Lower lobe of right lung (tissue), 2 donors: ENCODE measurements at regions not wholly inside any gene's neighbourhood (a gene's known extent, or its start where the extent isn't known, plus 50 kb on each side); places are given as distances from the start of the nearest gene placed in this dataset.
"Not testable (repeated sequence)": the region's sequence is repeated elsewhere in the genome, so short reads cannot be mapped to it uniquely, and the experiment has no call there.

Source experiments
- ATAC-seq, 2 donors: fragments of 200-7000 bp; cut with Tn5 transposase; one replicate each; pipeline ENCODE4 v1.9.1; 2020 to 2022; ENCODE audit warnings: mild to moderate bottlenecking in 2 of 2, moderate library complexity in 2 of 2
- DNase-seq: peaks from one replicate; pipeline ENCODE4 v3.0.0-alpha.2; 2020
- H3K27ac ChIP-seq: fragments of 200-600 bp; one replicate; pipeline ENCODE4 v1.8.0; 2022
- H3K27me3 ChIP-seq: fragments of 200-600 bp; one replicate; pipeline ENCODE4 v1.8.0; 2022; ENCODE audit warnings: low read depth
- H3K36me3 ChIP-seq: fragments of 200-600 bp; one replicate; pipeline ENCODE4 v1.8.0; 2022; ENCODE audit warnings: mild to moderate bottlenecking
- H3K4me1 ChIP-seq: fragments of 200-600 bp; one replicate; pipeline ENCODE4 v1.8.0; 2022
- H3K4me3 ChIP-seq: fragments of 200-600 bp; one replicate; pipeline ENCODE4 v1.8.0; 2022; ENCODE audit warnings: mild to moderate bottlenecking
- H3K9me3 ChIP-seq: fragments of 200-600 bp; one replicate; pipeline ENCODE4 v1.8.0; 2022
- intact Hi-C: fragments of 100-400 bp; cut with DNase I; formaldehyde crosslinking; loops from one replicate; pipeline ENCODE4 v1.11.0; 2022
- TF ChIP-seq, protein P1 (sequence below): fragments of 200-600 bp; IDR thresholded peaks from one replicate; pipeline ENCODE4 v1.8.0; 2022; ENCODE audit warnings: antibody characterized with exemption, mild to moderate bottlenecking
- donor health status: DM: no; HTN: yes; CAD: no; lungs with severe emphysema.

DNA sequence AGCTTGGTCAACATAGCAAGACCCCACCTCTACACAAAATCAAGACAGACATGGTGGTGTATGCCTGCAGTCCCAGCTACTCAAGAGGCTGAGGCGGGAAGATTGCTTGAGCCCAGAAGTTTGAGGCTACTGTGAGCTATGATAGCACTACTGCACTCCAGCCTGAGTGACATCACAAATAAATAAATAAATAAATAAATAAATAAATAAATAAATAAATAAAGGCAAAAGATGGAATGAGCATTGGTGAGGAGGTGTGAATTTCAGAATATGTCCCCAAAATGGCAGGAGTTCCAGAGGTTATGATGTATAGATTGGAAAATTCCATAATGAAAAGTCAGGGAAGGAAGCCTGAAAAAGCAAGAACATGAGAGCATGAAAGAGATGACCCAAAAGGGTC is 249.9 kb downstream of the MEX3B start:
- TF ChIP-seq, protein P1, sequence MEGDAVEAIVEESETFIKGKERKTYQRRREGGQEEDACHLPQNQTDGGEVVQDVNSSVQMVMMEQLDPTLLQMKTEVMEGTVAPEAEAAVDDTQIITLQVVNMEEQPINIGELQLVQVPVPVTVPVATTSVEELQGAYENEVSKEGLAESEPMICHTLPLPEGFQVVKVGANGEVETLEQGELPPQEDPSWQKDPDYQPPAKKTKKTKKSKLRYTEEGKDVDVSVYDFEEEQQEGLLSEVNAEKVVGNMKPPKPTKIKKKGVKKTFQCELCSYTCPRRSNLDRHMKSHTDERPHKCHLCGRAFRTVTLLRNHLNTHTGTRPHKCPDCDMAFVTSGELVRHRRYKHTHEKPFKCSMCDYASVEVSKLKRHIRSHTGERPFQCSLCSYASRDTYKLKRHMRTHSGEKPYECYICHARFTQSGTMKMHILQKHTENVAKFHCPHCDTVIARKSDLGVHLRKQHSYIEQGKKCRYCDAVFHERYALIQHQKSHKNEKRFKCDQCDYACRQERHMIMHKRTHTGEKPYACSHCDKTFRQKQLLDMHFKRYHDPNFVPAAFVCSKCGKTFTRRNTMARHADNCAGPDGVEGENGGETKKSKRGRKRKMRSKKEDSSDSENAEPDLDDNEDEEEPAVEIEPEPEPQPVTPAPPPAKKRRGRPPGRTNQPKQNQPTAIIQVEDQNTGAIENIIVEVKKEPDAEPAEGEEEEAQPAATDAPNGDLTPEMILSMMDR = no peak
- Histone ChIP-seq H3K27ac (no peak overlapping the region), H3K4me1 (no peaks in the 10 kb centered on the region), H3K27me3 (peaks cover 4% of the 10 kb centered on the region), H3K36me3 (no peaks in the 10 kb centered on the region), H3K4me3 (no peak overlapping the region), H3K9me3 (no peaks in the 10 kb centered on the region)
- ATAC-seq = no peak
- DNase-seq = no peak
- intact Hi-C loops = no loop called here

DNA sequence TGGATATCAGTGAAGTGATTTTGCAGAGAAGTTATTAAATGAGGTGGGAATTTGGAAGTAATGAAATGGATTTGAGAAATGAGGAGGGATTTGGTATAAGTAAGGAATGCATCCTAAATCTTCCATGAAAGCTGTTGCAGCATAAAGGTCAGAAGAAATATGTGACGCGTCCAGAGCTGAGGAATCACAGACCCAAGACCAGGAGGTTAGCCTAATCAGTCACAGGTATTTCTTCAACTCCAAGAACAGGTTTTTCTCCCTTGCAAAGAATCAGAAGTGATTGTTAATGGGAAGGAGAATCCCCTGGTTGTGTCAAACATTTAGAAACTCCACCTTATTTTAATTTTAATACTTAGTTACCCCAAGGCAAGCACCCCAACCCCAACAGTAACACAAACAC is 253.2 kb downstream of the MEX3B start:
- ATAC-seq = no peak

DNA sequence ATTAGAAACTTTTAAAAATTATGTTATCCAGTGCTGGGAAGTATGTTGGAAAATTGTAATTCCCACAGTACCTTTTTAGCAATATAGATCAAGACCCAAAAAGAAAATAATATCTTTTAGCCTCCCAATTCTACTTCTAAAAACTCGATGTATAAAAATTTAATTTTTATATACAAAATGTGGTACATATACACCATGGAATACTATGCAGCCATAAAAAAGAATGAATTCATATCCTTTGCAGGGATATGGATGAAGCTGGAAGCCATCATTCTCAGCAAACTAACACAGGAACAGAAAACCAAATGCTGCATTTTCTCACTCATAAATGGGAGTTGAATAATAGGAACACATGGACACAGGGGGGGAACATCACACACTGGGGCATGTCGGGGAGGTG is 254.5 kb downstream of the MEX3B start:
- H3K4me3 ChIP-seq, H3K36me3 ChIP-seq, H3K4me1 ChIP-seq, H3K9me3 ChIP-seq, intact Hi-C loops, H3K27me3 ChIP-seq, ATAC-seq, DNase-seq, H3K27ac ChIP-seq: not testable (repeated sequence)

More for the DNA sequence above, 253.2 kb downstream of the MEX3B start:
- Histone ChIP-seq H3K36me3 (no peaks in the 10 kb centered on the region), H3K9me3 (no peaks in the 10 kb centered on the region), H3K4me1 (no peaks in the 10 kb centered on the region), H3K4me3 (no peak overlapping the region), H3K27ac (no peak overlapping the region), H3K27me3 (peaks cover 4% of the 10 kb centered on the region)
- DNase-seq = no peak
- intact Hi-C loops = no loop called here
- TF ChIP-seq, protein P1 = no peak

DNA sequence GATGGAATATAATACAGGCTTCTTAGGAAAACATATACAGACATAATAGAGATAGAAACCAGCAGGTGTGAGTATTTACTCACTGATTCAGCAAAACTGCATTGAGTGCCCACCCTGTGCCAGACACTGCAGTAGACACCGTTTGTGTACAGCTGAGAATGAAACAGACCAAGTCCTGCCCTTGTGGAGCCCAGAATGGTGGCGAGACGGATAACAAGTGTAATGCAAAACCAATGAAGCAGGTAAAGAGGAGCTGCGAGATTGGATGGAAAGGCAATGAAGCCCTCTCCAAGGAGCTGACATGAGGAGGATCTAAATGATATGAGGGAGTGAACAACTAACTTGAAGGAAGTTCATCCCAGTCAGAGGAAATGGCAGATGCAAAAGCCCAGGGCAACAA is 256.4 kb downstream of the MEX3B start:
- TF ChIP-seq, protein P1 = no peak
- no peaks in the 10 kb centered on the region for H3K27me3 ChIP-seq
- no peak for DNase-seq
- no peaks in the 10 kb centered on the region for H3K9me3 ChIP-seq
- intact Hi-C loops = no loop called here
- H3K36me3 ChIP-seq = no peaks in the 10 kb centered on the region
- H3K4me1 ChIP-seq = no peaks in the 10 kb centered on the region
- no peak overlapping the region for H3K4me3 ChIP-seq
- H3K27ac ChIP-seq = no peak overlapping the region
- no peak for ATAC-seq

DNA sequence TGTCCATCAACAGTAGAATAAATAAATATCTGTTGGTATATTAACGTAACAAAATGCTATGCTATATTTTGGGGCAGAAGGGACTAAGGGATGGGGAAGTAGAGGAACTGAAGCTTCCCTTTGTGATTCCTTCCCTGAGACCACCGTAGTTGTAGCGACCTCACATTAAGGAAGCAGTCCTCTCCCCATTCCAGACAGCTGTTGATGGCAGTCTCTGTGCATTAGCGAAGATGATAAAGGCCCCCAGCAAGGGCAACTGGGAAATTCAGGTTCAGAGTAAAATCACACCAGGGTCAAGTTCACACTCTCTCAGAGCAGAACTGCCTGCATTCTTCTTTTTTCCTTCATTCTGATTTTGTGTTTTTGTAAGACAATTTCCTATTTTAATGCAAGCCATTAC is 259.0 kb downstream of the MEX3B start:
- no peaks in the 10 kb centered on the region for H3K27me3 ChIP-seq
- no peak overlapping the region for H3K4me3 ChIP-seq
- H3K27ac ChIP-seq = no peak overlapping the region
- no peaks in the 10 kb centered on the region for H3K9me3 ChIP-seq
- TF ChIP-seq, protein P1 = no peak
- no peaks in the 10 kb centered on the region for H3K36me3 ChIP-seq
- no peaks in the 10 kb centered on the region for H3K4me1 ChIP-seq
- ATAC-seq = no peak
- intact Hi-C loops = no loop called here
- DNase-seq = no peak

DNA sequence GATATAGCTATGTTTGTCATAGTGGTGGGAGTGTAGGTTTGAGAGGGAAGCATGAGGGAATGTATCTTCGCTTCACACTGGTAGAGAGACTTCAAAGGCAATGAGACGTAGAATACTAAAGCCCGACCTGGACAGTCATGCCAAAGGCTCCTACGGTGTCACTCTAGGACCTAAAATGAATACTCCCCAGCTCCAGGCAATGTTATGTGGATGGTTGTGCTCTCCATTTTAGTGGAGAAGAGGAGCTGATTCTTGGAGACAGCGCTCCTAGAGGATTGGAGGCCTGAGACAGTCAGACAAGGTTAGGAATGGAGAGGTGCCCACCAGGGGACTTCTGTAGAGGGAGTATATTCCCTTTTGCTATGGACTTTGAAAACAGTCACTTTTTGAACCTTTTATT is 260.1 kb downstream of the MEX3B start:
- no peak for DNase-seq
- no peak for ATAC-seq
- H3K4me3 ChIP-seq = no peak overlapping the region
- H3K36me3 ChIP-seq = no peaks in the 10 kb centered on the region
- no peaks in the 10 kb centered on the region for H3K9me3 ChIP-seq
- TF ChIP-seq, protein P1 = no peak
- no peaks in the 10 kb centered on the region for H3K4me1 ChIP-seq
- H3K27me3 ChIP-seq = no peaks in the 10 kb centered on the region
- no peak overlapping the region for H3K27ac ChIP-seq
- intact Hi-C loops = no loop called here
